ENCODE measurements at regions not wholly inside any gene's neighbourhood (a gene's known extent, or its start where the extent isn't known, plus 50 kb on each side); places are given as distances from the start of the nearest gene placed in this dataset.

- TF ChIP-seq USF2 (IDR thresholded peaks at IDR 0.05; ENCODE audit: low read length) = no peak
- no peak for TF ChIP-seq CTCF (IDR thresholded peaks at IDR 0.05; ENCODE audit: control extremely low read depth in 1 of 3, insufficient read depth in 1 of 3, low read depth in 1 of 3, low read length in 3 of 3)
- TF ChIP-seq ATF2 (IDR thresholded peaks at IDR 0.05; ENCODE audit: low read length) = no peak
- TF ChIP-seq HDAC2 (IDR thresholded peaks at IDR 0.05; ENCODE audit: borderline replicate concordance in 1 of 2, low read depth in 2 of 2, low read length in 2 of 2) = no peak
Observed at GRCh38 chr6:150661216-150662007, 61.7 kb downstream of the PLEKHG1 start (continued).

Data from H1 (cell line).